HEK293 (cell line): ENCODE measurements at regions not wholly inside any gene's neighbourhood (a gene's known extent, or its start where the extent isn't known, plus 50 kb on each side); places are given as distances from the start of the nearest gene placed in this dataset.

Experiments
- CTCF ChIA-PET: fragments of 350-600 bp; formaldehyde crosslinking; extraction: SDS; loops from one replicate; lab custom pipeline; 2021; ENCODE audit warnings: antibody characterized with exemption; lab: Yijun Ruan, JAX
- POLR2A ChIA-PET: fragments of 300-600 bp; formaldehyde crosslinking; extraction: SDS; loops from one replicate; lab custom pipeline; 2020; ENCODE audit warnings: antibody characterized with exemption, inconsistent platforms; lab: Yijun Ruan, JAX
- H3K27ac ChIP-seq: fragments of 200-500 bp; sonication (Bioruptor generic); 2 replicates; pipeline ENCODE4 v1.5.1; 2014; ENCODE audit warnings: low read depth, low read length, control low read depth, inconsistent platforms; ENCODE audit errors: extremely low read depth
- H3K36me3 ChIP-seq, 2 experiments: fragments of 200-500 bp in 1 of 2; sonication (Bioruptor generic) in 1 of 2; 1 replicate in 1 of 2; 2 replicates in 1 of 2; pipeline ENCODE4 v1.5.1; 2014 to 2017; ENCODE audit warnings: inconsistent platforms in 2 of 2, low read length in 2 of 2; ENCODE audit not compliant: control insufficient read depth in 2 of 2, insufficient read depth in 1 of 2
- H3K4me1 ChIP-seq: fragments of 200-500 bp; sonication (Bioruptor generic); 2 replicates; pipeline ENCODE4 v1.5.1; 2014; ENCODE audit warnings: mild to moderate bottlenecking, low read length, inconsistent platforms; ENCODE audit not compliant: control insufficient read depth, insufficient read depth
- H3K4me3 ChIP-seq: 2 replicates; pipeline ENCODE4 v1.5.1; 2011; ENCODE audit warnings: low read depth, mild to moderate bottlenecking, control low read depth, low read length, moderate library complexity
- H3K9me3 ChIP-seq: fragments of 200-500 bp; sonication (Bioruptor generic); 2 replicates; pipeline ENCODE4 v1.5.1; 2014; ENCODE audit warnings: low read depth, low read length, inconsistent platforms; ENCODE audit not compliant: control insufficient read depth, insufficient read depth
- GLIS2 ChIP-seq: fragments of 450-650 bp; formaldehyde crosslinking; IDR thresholded peaks from 2 replicates; pipeline ENCODE4 v1.5.1; 2016; ENCODE audit warnings: missing biosample characterization, missing genetic modification characterization
- KLF16 ChIP-seq: fragments of 450-650 bp; formaldehyde crosslinking; IDR thresholded peaks from 2 replicates; pipeline ENCODE4 v1.5.1; 2017; ENCODE audit warnings: missing biosample characterization, missing genetic modification characterization
- KLF7 ChIP-seq: fragments of 450-650 bp; formaldehyde crosslinking; IDR thresholded peaks from 2 replicates; pipeline ENCODE4 v1.5.1; 2016; ENCODE audit warnings: missing biosample characterization, missing genetic modification characterization, borderline replicate concordance
- REPIN1 ChIP-seq: fragments of 450-650 bp; formaldehyde crosslinking; IDR thresholded peaks from 2 replicates; pipeline ENCODE4 v1.5.1; 2017; ENCODE audit warnings: missing biosample characterization, missing genetic modification characterization, low read depth
- SETDB1 ChIP-seq: IDR thresholded peaks from one replicate; pipeline ENCODE4 v1.6.1; 2017; ENCODE audit warnings: mild to moderate bottlenecking, low read length, moderate library complexity, mixed read lengths; ENCODE audit not compliant: insufficient read length
- ZBTB17 ChIP-seq: fragments of 450-650 bp; formaldehyde crosslinking; IDR thresholded peaks from 2 replicates; pipeline ENCODE4 v1.5.1; 2016; ENCODE audit warnings: missing biosample characterization, missing genetic modification characterization
- ZBTB20 ChIP-seq: fragments of 450-650 bp; formaldehyde crosslinking; IDR thresholded peaks from 2 replicates; pipeline ENCODE4 v1.5.1; 2016; ENCODE audit warnings: missing biosample characterization, missing genetic modification characterization
- ZBTB7A ChIP-seq: fragments of 450-650 bp; formaldehyde crosslinking; IDR thresholded peaks from 2 replicates; pipeline ENCODE4 v1.5.1; 2016; ENCODE audit warnings: low read depth, missing biosample characterization, missing genetic modification characterization
- ZIC2 ChIP-seq: fragments of 450-650 bp; formaldehyde crosslinking; IDR thresholded peaks from 2 replicates; pipeline ENCODE4 v1.5.1; 2016; ENCODE audit warnings: missing biosample characterization, missing genetic modification characterization
- ZNF112 ChIP-seq: fragments of 450-650 bp; formaldehyde crosslinking; IDR thresholded peaks from 2 replicates; pipeline ENCODE4 v1.5.0; 2017; ENCODE audit warnings: missing biosample characterization, missing genetic modification characterization
- ZNF140 ChIP-seq: fragments of 450-650 bp; formaldehyde crosslinking; IDR thresholded peaks from 2 replicates; pipeline ENCODE4 v1.5.1; 2016; ENCODE audit warnings: missing biosample characterization, missing genetic modification characterization
- ZNF169 ChIP-seq: fragments of 450-650 bp; formaldehyde crosslinking; IDR thresholded peaks from 2 replicates; pipeline ENCODE4 v1.5.1; 2016; ENCODE audit warnings: missing biosample characterization, missing genetic modification characterization
- ZNF175 ChIP-seq: fragments of 450-650 bp; formaldehyde crosslinking; IDR thresholded peaks from 2 replicates; pipeline ENCODE4 v1.5.1; 2016; ENCODE audit warnings: missing biosample characterization, missing genetic modification characterization
- ZNF184 ChIP-seq: fragments of 450-650 bp; IDR thresholded peaks from 2 replicates; pipeline ENCODE4 v1.5.1; 2018; ENCODE audit warnings: missing biosample characterization, mild to moderate bottlenecking, missing genetic modification characterization
- ZNF248 ChIP-seq: fragments of 450-650 bp; formaldehyde crosslinking; IDR thresholded peaks from 2 replicates; pipeline ENCODE4 v1.5.1; 2017; ENCODE audit warnings: missing biosample characterization, missing genetic modification characterization
- ZNF366 ChIP-seq: fragments of 450-650 bp; formaldehyde crosslinking; conservative IDR thresholded peaks from 2 replicates; pipeline ENCODE4 v1.5.1; 2016; ENCODE audit warnings: missing biosample characterization, missing genetic modification characterization
- ZNF521 ChIP-seq: fragments of 450-650 bp; formaldehyde crosslinking; IDR thresholded peaks from 2 replicates; pipeline ENCODE4 v1.5.1; 2017; ENCODE audit warnings: missing biosample characterization, mild to moderate bottlenecking, missing genetic modification characterization
- ZNF548 ChIP-seq: fragments of 450-650 bp; formaldehyde crosslinking; IDR thresholded peaks from 2 replicates; pipeline ENCODE4 v1.5.1; 2016; ENCODE audit warnings: missing biosample characterization, missing genetic modification characterization
- ZNF664 ChIP-seq: fragments of 450-650 bp; formaldehyde crosslinking; IDR thresholded peaks from 2 replicates; pipeline ENCODE4 v1.5.1; 2016; ENCODE audit warnings: missing biosample characterization, missing genetic modification characterization
- ZNF747 ChIP-seq: fragments of 450-650 bp; formaldehyde crosslinking; IDR thresholded peaks from 2 replicates; pipeline ENCODE4 v1.5.1; 2016; ENCODE audit warnings: missing biosample characterization, missing genetic modification characterization
- ZNF776 ChIP-seq: fragments of 450-650 bp; formaldehyde crosslinking; IDR thresholded peaks from 2 replicates; pipeline ENCODE4 v1.5.0; 2017; ENCODE audit warnings: missing biosample characterization, missing genetic modification characterization, borderline replicate concordance
- TF ChIP-seq, protein P1 (sequence below): fragments of 450-650 bp; formaldehyde crosslinking; IDR thresholded peaks from 2 replicates; pipeline ENCODE4 v1.5.1; 2016; ENCODE audit warnings: missing biosample characterization, missing genetic modification characterization, borderline replicate concordance
- TF ChIP-seq, protein P2 (sequence below): fragments of 450-650 bp; formaldehyde crosslinking; IDR thresholded peaks from 2 replicates; pipeline ENCODE4 v1.5.1; 2017; ENCODE audit warnings: missing biosample characterization, missing genetic modification characterization
- TF ChIP-seq, protein P3 (sequence below): fragments of 450-650 bp; formaldehyde crosslinking; IDR thresholded peaks from 2 replicates; pipeline ENCODE4 v1.5.1; 2017; ENCODE audit warnings: missing biosample characterization, missing genetic modification characterization
- TF ChIP-seq, protein P4 (sequence below): fragments of 450-650 bp; formaldehyde crosslinking; conservative IDR thresholded peaks from 2 replicates; pipeline ENCODE4 v1.5.1; 2016; ENCODE audit warnings: low read depth, missing biosample characterization, missing genetic modification characterization

DNA sequence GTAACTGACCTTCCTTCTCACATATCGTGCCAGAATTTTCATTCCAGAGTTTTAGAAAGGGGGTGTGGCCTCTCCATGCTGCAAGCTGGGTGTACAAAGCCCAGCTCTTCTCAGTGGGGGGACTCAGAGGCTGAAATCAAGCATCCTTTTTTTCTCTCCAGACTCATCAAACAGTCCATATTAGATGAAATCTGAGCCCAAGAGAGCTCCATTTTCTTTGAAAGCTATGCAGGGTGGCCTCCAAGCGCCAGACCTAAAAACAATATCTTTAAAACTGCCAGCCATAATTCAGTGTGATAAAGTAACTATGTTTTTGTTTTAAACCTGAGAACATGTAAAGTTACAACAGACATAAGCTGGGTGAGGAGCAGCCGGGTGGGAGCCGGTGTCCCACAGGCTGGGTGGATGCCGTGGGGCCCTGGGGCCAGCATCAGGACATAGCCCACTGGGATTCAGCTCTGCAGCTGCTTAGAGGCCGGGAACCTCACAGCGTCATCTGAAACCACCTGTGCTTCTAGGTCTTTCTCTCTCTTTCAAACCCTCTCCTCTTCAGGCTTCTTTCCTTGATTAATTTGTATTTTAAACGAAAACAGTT lies 249.2 kb downstream of the ZNF536 start (continued):
- TF ChIP-seq ZIC2, result peak; percentile 36; the same call in 1 of the 2 replicates
- TF ChIP-seq ZNF521 (tag by site-specific recombination), result no peak
- no peak for TF ChIP-seq ZNF776 (tag by site-specific recombination)
- TF ChIP-seq ZNF366, result no peak
- TF ChIP-seq REPIN1 (tag by site-specific recombination), result no peak
- no peak for TF ChIP-seq ZNF548
- TF ChIP-seq GLIS2 (tag by site-specific recombination), result no peak
- TF ChIP-seq ZBTB7A (tag by site-specific recombination), result no peak
- no peak for TF ChIP-seq ZNF175 (tag by site-specific recombination)
- TF ChIP-seq, protein P1, sequence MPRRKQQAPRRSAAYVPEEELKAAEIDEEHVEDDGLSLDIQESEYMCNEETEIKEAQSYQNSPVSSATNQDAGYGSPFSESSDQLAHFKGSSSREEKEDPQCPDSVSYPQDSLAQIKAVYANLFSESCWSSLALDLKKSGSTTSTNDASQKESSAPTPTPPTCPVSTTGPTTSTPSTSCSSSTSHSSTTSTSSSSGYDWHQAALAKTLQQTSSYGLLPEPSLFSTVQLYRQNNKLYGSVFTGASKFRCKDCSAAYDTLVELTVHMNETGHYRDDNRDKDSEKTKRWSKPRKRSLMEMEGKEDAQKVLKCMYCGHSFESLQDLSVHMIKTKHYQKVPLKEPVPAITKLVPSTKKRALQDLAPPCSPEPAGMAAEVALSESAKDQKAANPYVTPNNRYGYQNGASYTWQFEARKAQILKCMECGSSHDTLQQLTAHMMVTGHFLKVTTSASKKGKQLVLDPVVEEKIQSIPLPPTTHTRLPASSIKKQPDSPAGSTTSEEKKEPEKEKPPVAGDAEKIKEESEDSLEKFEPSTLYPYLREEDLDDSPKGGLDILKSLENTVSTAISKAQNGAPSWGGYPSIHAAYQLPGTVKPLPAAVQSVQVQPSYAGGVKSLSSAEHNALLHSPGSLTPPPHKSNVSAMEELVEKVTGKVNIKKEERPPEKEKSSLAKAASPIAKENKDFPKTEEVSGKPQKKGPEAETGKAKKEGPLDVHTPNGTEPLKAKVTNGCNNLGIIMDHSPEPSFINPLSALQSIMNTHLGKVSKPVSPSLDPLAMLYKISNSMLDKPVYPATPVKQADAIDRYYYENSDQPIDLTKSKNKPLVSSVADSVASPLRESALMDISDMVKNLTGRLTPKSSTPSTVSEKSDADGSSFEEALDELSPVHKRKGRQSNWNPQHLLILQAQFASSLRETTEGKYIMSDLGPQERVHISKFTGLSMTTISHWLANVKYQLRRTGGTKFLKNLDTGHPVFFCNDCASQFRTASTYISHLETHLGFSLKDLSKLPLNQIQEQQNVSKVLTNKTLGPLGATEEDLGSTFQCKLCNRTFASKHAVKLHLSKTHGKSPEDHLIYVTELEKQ (tag by site-specific recombination), result no peak
- no peak for TF ChIP-seq ZNF169 (tag by site-specific recombination)
- TF ChIP-seq, protein P2, sequence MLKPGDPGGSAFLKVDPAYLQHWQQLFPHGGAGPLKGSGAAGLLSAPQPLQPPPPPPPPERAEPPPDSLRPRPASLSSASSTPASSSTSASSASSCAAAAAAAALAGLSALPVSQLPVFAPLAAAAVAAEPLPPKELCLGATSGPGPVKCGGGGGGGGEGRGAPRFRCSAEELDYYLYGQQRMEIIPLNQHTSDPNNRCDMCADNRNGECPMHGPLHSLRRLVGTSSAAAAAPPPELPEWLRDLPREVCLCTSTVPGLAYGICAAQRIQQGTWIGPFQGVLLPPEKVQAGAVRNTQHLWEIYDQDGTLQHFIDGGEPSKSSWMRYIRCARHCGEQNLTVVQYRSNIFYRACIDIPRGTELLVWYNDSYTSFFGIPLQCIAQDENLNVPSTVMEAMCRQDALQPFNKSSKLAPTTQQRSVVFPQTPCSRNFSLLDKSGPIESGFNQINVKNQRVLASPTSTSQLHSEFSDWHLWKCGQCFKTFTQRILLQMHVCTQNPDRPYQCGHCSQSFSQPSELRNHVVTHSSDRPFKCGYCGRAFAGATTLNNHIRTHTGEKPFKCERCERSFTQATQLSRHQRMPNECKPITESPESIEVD (tag by site-specific recombination), result peak; percentile 62
- no peak for TF ChIP-seq KLF16 (tag by site-specific recombination)
- no peak for TF ChIP-seq ZNF140 (tag by site-specific recombination)
- no peak for TF ChIP-seq KLF7 (tag by site-specific recombination)
- TF ChIP-seq ZBTB20 (tag by site-specific recombination), result no peak
- TF ChIP-seq ZNF747, result no peak
- TF ChIP-seq, all 188 proteins: peak for 6

DNA sequence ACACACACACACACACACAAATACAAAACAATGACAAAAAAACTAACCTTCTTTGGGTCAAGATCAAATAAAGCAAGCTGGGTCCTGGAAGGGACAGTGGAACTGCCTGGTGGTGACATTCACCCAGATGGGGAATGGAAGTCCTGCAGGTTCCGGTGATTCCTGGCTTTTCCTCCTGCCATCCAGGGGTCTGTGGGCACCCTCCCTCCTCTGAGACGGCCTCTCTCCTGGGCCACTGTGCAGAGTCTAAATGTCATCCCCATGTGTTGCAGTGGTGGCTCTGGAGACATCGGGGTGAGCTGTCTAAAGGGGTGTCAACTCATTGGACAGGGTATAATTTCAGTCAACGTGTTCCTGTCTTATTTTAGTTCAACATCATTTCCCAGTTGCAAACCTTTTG lies 248.2 kb downstream of the ZNF536 start:
- Histone ChIP-seq H3K9me3 (peaks cover 18% of the 10 kb centered on the region), H3K27ac (no peak overlapping the region), H3K4me3 (no peak overlapping the region), H3K4me1 (peaks cover 13% of the 10 kb centered on the region), H3K36me3 (no peaks in the 10 kb centered on the region; a peak in 2 of 3 replicates)
- CTCF ChIA-PET, result interaction anchor here (0.7 kb wide), 1 partner anchor 46 kb away, joined by 4 read pairs; no protein-coding TSS in a partner anchor
- POLR2A ChIA-PET, result no interaction called here
- TF ChIP-seq ZNF184 (tag by site-specific recombination), result no peak
- TF ChIP-seq SETDB1, result no peak

DNA sequence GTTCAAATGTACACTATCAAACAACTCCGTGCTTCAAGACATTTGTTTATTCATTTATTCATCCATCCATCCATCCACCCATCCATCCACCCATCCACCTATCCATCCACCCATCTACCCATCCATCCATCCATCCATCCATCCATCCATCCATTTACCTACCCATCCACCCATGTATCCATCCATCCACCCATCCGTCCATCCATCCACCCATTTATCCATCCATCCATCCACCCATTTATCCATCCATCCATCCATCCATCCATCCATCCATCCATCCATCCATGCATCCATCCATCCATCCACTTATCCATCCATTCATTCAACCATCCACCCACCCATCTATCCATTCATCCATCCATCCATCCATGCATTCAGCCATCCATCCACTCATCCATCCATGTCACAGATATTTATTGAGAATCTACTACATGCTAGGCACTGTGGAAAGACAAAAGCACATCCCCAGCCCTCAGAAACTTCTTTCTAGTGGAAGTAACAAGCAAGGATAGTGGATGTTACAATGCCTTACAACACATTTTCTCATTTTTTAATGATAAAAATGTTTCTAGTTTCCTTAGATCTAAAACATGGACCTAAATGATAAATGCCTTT lies 237.6 kb downstream of the ZNF536 start:
- H3K4me1 ChIP-seq, result no peaks in the 10 kb centered on the region
- no peaks in the 10 kb centered on the region; the same call in 1 of the 2 replicates for H3K9me3 ChIP-seq
- no peaks in the 10 kb centered on the region for H3K36me3 ChIP-seq
- ChIA-PET POLR2A (no interaction called here), CTCF (interaction anchor here (1.4 kb wide), 1 partner anchor 893 kb away, joined by 3 read pairs; no protein-coding TSS in a partner anchor)
- H3K4me3 ChIP-seq, result no peak overlapping the region
- no peak overlapping the region for H3K27ac ChIP-seq
- TF ChIP-seq ZBTB17 (tag by site-specific recombination), result peak; percentile 97
- TF ChIP-seq, protein P3, sequence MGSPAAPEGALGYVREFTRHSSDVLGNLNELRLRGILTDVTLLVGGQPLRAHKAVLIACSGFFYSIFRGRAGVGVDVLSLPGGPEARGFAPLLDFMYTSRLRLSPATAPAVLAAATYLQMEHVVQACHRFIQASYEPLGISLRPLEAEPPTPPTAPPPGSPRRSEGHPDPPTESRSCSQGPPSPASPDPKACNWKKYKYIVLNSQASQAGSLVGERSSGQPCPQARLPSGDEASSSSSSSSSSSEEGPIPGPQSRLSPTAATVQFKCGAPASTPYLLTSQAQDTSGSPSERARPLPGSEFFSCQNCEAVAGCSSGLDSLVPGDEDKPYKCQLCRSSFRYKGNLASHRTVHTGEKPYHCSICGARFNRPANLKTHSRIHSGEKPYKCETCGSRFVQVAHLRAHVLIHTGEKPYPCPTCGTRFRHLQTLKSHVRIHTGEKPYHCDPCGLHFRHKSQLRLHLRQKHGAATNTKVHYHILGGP (tag by site-specific recombination), result no peak
- TF ChIP-seq ZNF248 (tag by site-specific recombination), result peak; percentile 24; the same call in 1 of the 2 replicates
- TF ChIP-seq, protein P4, sequence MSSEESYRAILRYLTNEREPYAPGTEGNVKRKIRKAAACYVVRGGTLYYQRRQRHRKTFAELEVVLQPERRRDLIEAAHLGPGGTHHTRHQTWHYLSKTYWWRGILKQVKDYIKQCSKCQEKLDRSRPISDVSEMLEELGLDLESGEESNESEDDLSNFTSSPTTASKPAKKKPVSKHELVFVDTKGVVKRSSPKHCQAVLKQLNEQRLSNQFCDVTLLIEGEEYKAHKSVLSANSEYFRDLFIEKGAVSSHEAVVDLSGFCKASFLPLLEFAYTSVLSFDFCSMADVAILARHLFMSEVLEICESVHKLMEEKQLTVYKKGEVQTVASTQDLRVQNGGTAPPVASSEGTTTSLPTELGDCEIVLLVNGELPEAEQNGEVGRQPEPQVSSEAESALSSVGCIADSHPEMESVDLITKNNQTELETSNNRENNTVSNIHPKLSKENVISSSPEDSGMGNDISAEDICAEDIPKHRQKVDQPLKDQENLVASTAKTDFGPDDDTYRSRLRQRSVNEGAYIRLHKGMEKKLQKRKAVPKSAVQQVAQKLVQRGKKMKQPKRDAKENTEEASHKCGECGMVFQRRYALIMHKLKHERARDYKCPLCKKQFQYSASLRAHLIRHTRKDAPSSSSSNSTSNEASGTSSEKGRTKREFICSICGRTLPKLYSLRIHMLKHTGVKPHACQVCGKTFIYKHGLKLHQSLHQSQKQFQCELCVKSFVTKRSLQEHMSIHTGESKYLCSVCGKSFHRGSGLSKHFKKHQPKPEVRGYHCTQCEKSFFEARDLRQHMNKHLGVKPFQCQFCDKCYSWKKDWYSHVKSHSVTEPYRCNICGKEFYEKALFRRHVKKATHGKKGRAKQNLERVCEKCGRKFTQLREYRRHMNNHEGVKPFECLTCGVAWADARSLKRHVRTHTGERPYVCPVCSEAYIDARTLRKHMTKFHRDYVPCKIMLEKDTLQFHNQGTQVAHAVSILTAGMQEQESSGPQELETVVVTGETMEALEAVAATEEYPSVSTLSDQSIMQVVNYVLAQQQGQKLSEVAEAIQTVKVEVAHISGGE (tag by site-specific recombination), result no peak
- 0 out of 2 replicates have a peak, but pooled peaks have one; percentile 9 for TF ChIP-seq ZNF112 (tag by site-specific recombination)
- peak; percentile 59; the same call in 1 of the 2 replicates for TF ChIP-seq ZNF664 (tag by site-specific recombination)
